Liver (tissue), 8 donors: ENCODE measurements at regions not wholly inside any gene's neighbourhood (a gene's known extent, or its start where the extent isn't known, plus 50 kb on each side); places are given as distances from the start of the nearest gene placed in this dataset.

Experiments
- DNase-seq: peaks from one replicate; pipeline ENCODE4 v3.0.0-alpha.2; 2017; ENCODE audit warnings: low spot score
- H3K27ac ChIP-seq, 2 donors: one replicate each; pipeline ENCODE4 v1.7.0; 2013; ENCODE audit warnings: inconsistent platforms in 2 of 2, low read length in 2 of 2, control low read depth in 1 of 2, low read depth in 1 of 2, mild to moderate bottlenecking in 1 of 2
- H3K27me3 ChIP-seq, 4 donors: one replicate each; pipeline versions ENCODE4 v1.6.1 to v1.7.0; 2013; ENCODE audit warnings: low read length in 3 of 4, inconsistent platforms in 1 of 4, mild to moderate bottlenecking in 1 of 4, moderate library complexity in 1 of 4; ENCODE audit not compliant: control insufficient read depth in 4 of 4, insufficient read depth in 4 of 4
- H3K36me3 ChIP-seq, 4 donors: one replicate each; pipeline versions ENCODE4 v1.6.1 to v1.7.0; 2013; ENCODE audit warnings: low read length in 3 of 4, mild to moderate bottlenecking in 3 of 4, low read depth in 1 of 4, moderate library complexity in 1 of 4; ENCODE audit not compliant: control insufficient read depth in 4 of 4, insufficient read depth in 3 of 4
- H3K4me1 ChIP-seq, 4 donors: one replicate each; pipeline versions ENCODE4 v1.6.1 to v1.7.0; 2013; ENCODE audit warnings: low read length in 3 of 4, mild to moderate bottlenecking in 3 of 4, moderate library complexity in 1 of 4; ENCODE audit not compliant: control insufficient read depth in 4 of 4, insufficient read depth in 4 of 4
- H3K4me3 ChIP-seq, 3 donors: one replicate each; pipeline versions ENCODE4 v1.6.1 to v1.7.0; 2013; ENCODE audit warnings: low read length in 3 of 3, control low read depth in 1 of 3, low read depth in 1 of 3, mild to moderate bottlenecking in 1 of 3
- H3K9ac ChIP-seq, 2 donors: one replicate each; pipeline ENCODE4 v1.7.0; 2013; ENCODE audit warnings: low read length in 2 of 2, mild to moderate bottlenecking in 2 of 2, moderate library complexity in 2 of 2, control low read depth in 1 of 2, low read depth in 1 of 2
- H3K9me3 ChIP-seq, 4 donors: one replicate each; pipeline versions ENCODE4 v1.6.1 to v1.7.0; 2013; ENCODE audit warnings: low read length in 3 of 4; ENCODE audit not compliant: control insufficient read depth in 4 of 4
- CTCF ChIP-seq: fragments of 150-350 bp; IDR thresholded peaks from 2 replicates; pipeline ENCODE4 v1.5.1; 2017; ENCODE audit warnings: improper control_type of control experiment, low read depth, low read length; ENCODE audit not compliant: missing input control
- EGR1 ChIP-seq, 2 donors: IDR thresholded peaks; 2 replicates each; pipeline ENCODE4 v1.6.1; 2016 to 2018; ENCODE audit warnings: antibody characterized with exemption in 2 of 2, low read depth in 2 of 2
- FOXA1 ChIP-seq: IDR thresholded peaks from 2 replicates; pipeline ENCODE4 v1.6.1; 2016; ENCODE audit warnings: antibody characterized with exemption
- GABPA ChIP-seq, 2 donors: IDR thresholded peaks in 1 of 2; conservative IDR thresholded peaks in 1 of 2; 2 replicates each; pipeline ENCODE4 v1.6.1; 2016; ENCODE audit warnings: antibody characterized with exemption in 2 of 2, mild to moderate bottlenecking in 1 of 2, moderate library complexity in 1 of 2
- HNF4A ChIP-seq, 2 donors: conservative IDR thresholded peaks; 2 replicates each; pipeline ENCODE4 v1.6.1; 2016; ENCODE audit warnings: antibody characterized with exemption in 2 of 2, mild to moderate bottlenecking in 2 of 2
- HNF4G ChIP-seq: IDR thresholded peaks from 2 replicates; pipeline ENCODE4 v1.6.1; 2016; ENCODE audit warnings: antibody characterized with exemption
- JUND ChIP-seq, 2 donors: IDR thresholded peaks; 2 replicates each; pipeline ENCODE4 v1.6.1; 2016; ENCODE audit warnings: antibody characterized with exemption in 2 of 2
- NR2F2 ChIP-seq: IDR thresholded peaks from 2 replicates; pipeline ENCODE4 v1.6.1; 2016; ENCODE audit warnings: antibody characterized with exemption
- RAD21 ChIP-seq, 2 donors: IDR thresholded peaks; 2 replicates each; pipeline ENCODE4 v1.6.1; 2016; ENCODE audit warnings: antibody characterized with exemption in 2 of 2, mild to moderate bottlenecking in 2 of 2
- REST ChIP-seq: IDR thresholded peaks from 2 replicates; pipeline ENCODE4 v1.6.1; 2016; ENCODE audit warnings: antibody characterized with exemption, mild to moderate bottlenecking
- RXRA ChIP-seq, 2 donors: IDR thresholded peaks; 2 replicates each; pipeline ENCODE4 v1.6.1; 2017 to 2018; ENCODE audit warnings: antibody characterized with exemption in 2 of 2, mild to moderate bottlenecking in 1 of 2
- SP1 ChIP-seq: IDR thresholded peaks from 2 replicates; pipeline ENCODE4 v1.6.1; 2018; ENCODE audit warnings: antibody characterized with exemption, mild to moderate bottlenecking
- TAF1 ChIP-seq: conservative IDR thresholded peaks from 2 replicates; pipeline ENCODE4 v1.6.1; 2016; ENCODE audit warnings: antibody characterized with exemption, mild to moderate bottlenecking
- YY1 ChIP-seq: IDR thresholded peaks from 2 replicates; pipeline ENCODE4 v1.6.1; 2016; ENCODE audit warnings: antibody characterized with exemption, mild to moderate bottlenecking
- ZBTB33 ChIP-seq: IDR thresholded peaks from 2 replicates; pipeline ENCODE4 v1.6.1; 2016; ENCODE audit warnings: antibody characterized with exemption
- WGBS: extraction: QIAGEN DNeasy Blood & Tissue Kit; methylation state at CpG from one replicate; pipeline ENCODE4 v1.1.7; 2013; 5-methylcytosine and 5-hydroxymethylcytosine counted together
- donor health status: healthy.
- donor health status: healthy.
- donor health status: healthy.
- donor health status: healthy.
- donor health status: healthy.

- Histone ChIP-seq H3K9ac (no peak overlapping the region), H3K4me1 (no peaks in the 10 kb centered on the region), H3K36me3 (no peaks in the 10 kb centered on the region), H3K9me3 (no peaks in the 10 kb centered on the region), H3K27ac (no peak overlapping the region), H3K27me3 (no peaks in the 10 kb centered on the region), H3K4me3 (no peak overlapping the region)
- DNase-seq, result no peak
- TF ChIP-seq RXRA (IDR thresholded peaks at IDR 0.05) (no peak), GABPA (IDR thresholded peaks at IDR 0.05 in 1 of 2, conservative IDR thresholded peaks at IDR 0.05 in 1 of 2) (no peak), HNF4A (conservative IDR thresholded peaks at IDR 0.05) (no peak), CTCF (no peak), HNF4G (no peak), NR2F2 (no peak), SP1 (no peak)
- 78% methylated on average over 2 of the region's 2 CpGs for WGBS
Measured at GRCh38 chr2:146027156-146027555, 1507.2 kb upstream of the ZEB2 start.

- TF ChIP-seq GABPA (IDR thresholded peaks at IDR 0.05 in 1 of 2, conservative IDR thresholded peaks at IDR 0.05 in 1 of 2) (no peak), YY1 (no peak), TAF1 (no peak), JUND (IDR thresholded peaks at IDR 0.05) (no peak), FOXA1 (no peak), CTCF (no peak), REST (no peak), SP1 (no peak), EGR1 (IDR thresholded peaks at IDR 0.05; ENCODE audit: low read depth in 2 of 2) (no peak), RXRA (IDR thresholded peaks at IDR 0.05) (no peak), HNF4G (no peak), ZBTB33 (no peak), RAD21 (IDR thresholded peaks at IDR 0.05) (no peak)
- Histone ChIP-seq H3K36me3 (no peaks in the 10 kb centered on the region), H3K9ac (no peak overlapping the region), H3K4me1 (no peaks in the 10 kb centered on the region), H3K27me3 (no peaks in the 10 kb centered on the region), H3K27ac (no peak overlapping the region), H3K4me3 (no peak overlapping the region), H3K9me3 (no peaks in the 10 kb centered on the region)
- DNase-seq, result no peak
- WGBS, result 80% methylated on average over 1 of the region's 1 CpG
Measured at GRCh38 chr2:146025519-146025918, 1505.6 kb upstream of the ZEB2 start.
